K562 (cell line): ENCODE measurements at regions not wholly inside any gene's neighbourhood (a gene's known extent, or its start where the extent isn't known, plus 50 kb on each side); places are given as distances from the start of the nearest gene placed in this dataset.

Experiments
- ATAC-seq: fragments of 200-7000 bp; cut with Tn5 transposase; 3 replicates; pipeline ENCODE4 v1.9.1; 2020; ENCODE audit warnings: moderate library complexity
- BruUV-seq: library from RNA; stranded (reverse); fragments of 400-500 nt; replicated peaks from 2 replicates; lab custom pipeline; 2021; lab: Mats Ljungman, UMichigan
- CTCF ChIA-PET: fragments of 300-600 bp; formaldehyde crosslinking; extraction: SDS; loops from one replicate; lab custom pipeline; 2021; ENCODE audit warnings: low intra/inter-chr PET ratio; lab: Yijun Ruan, JAX
- POLR2A ChIA-PET: fragments of 300-600, 350-650 bp; sonication (Branson Sonifier 250); formaldehyde crosslinking; extraction: SDS; loops from one replicate; lab custom pipeline; 2021; ENCODE audit warnings: antibody characterized with exemption, inconsistent platforms; lab: Yijun Ruan, JAX
- DNase-seq, 4 experiments: peaks; one replicate each; pipeline versions ENCODE4 v3.0.0 to v3.0.0-alpha.2; 2011 to 2018; ENCODE audit warnings: low spot score in 3 of 4, mixed read lengths in 3 of 4; ENCODE audit errors: extremely low read depth in 1 of 4
- FAIRE-seq: peaks from 2 replicates; lab custom pipeline; 2011; peaks lifted over from hg19 to GRCh38; lab: Jason Lieb, UNC
- H2AFZ ChIP-seq: 2 replicates; pipeline ENCODE4 v1.6.0; 2011; ENCODE audit warnings: low read depth, low read length, control low read depth, inconsistent platforms
- H3K27ac ChIP-seq: fragments of 200-600 bp; 3 replicates; pipeline ENCODE4 v1.8.0; 2011; ENCODE audit warnings: low read depth, mild to moderate bottlenecking, control low read depth, inconsistent platforms, low read length, moderate library complexity, mixed read lengths; ENCODE audit errors: extremely low read depth
- H3K27me3 ChIP-seq, 2 experiments: fragments of 300-600 bp in 1 of 2; 2 replicates in 1 of 2; 3 replicates in 1 of 2; pipeline versions ENCODE4 v1.6.0 to v1.8.0; 2011; ENCODE audit warnings: inconsistent platforms in 2 of 2, low read length in 2 of 2, mild to moderate bottlenecking in 1 of 2, mixed read lengths in 1 of 2, moderate library complexity in 1 of 2; ENCODE audit not compliant: control insufficient read depth in 2 of 2, insufficient read depth in 2 of 2
- H3K36me3 ChIP-seq: fragments of 300-600 bp; 3 replicates; pipeline ENCODE4 v1.8.0; 2011; ENCODE audit warnings: mild to moderate bottlenecking, low read length, inconsistent platforms; ENCODE audit not compliant: control insufficient read depth, insufficient read depth
- H3K4me1 ChIP-seq, 2 experiments: fragments of 200-600 bp in 1 of 2; replicated peaks in 1 of 2; 2 replicates in 1 of 2; 3 replicates in 1 of 2; pipeline versions ENCODE4 v1.5.1 to v1.8.0; 2011; ENCODE audit warnings: inconsistent platforms in 2 of 2, low read length in 2 of 2, mild to moderate bottlenecking in 1 of 2, mixed read lengths in 1 of 2, moderate library complexity in 1 of 2; ENCODE audit not compliant: control insufficient read depth in 2 of 2, insufficient read depth in 2 of 2
- H3K4me2 ChIP-seq: 2 replicates; pipeline ENCODE4 v1.6.1; 2011; ENCODE audit warnings: low read length, control low read depth, inconsistent platforms, mixed read lengths; ENCODE audit not compliant: insufficient read depth
- H3K4me3 ChIP-seq: fragments of 200-600 bp; sonication (generic), shearing (Covaris generic); 2 replicates; pipeline ENCODE4 v1.5.1; 2016; ENCODE audit warnings: control low read depth, inconsistent platforms
- H3K79me2 ChIP-seq: fragments of 200-600 bp; 3 replicates; pipeline ENCODE4 v1.8.0; 2011; ENCODE audit warnings: low read length, inconsistent platforms; ENCODE audit not compliant: control insufficient read depth, insufficient read depth
- H3K9ac ChIP-seq, 2 experiments: 2 replicates each; pipeline versions ENCODE4 v1.6.0 to v1.6.1; 2011; ENCODE audit warnings: low read depth in 2 of 2, low read length in 2 of 2, control low read depth in 1 of 2, inconsistent platforms in 1 of 2, mild to moderate bottlenecking in 1 of 2, mixed read lengths in 1 of 2; ENCODE audit not compliant: insufficient read depth in 1 of 2
- H3K9me1 ChIP-seq: one replicate; pipeline ENCODE4 v1.6.0; 2011; ENCODE audit warnings: inconsistent platforms, mild to moderate bottlenecking, low read length, moderate library complexity; ENCODE audit not compliant: control insufficient read depth, insufficient read depth
- H3K9me3 ChIP-seq: replicated peaks from 2 replicates; pipeline ENCODE4 v1.5.1; 2011; ENCODE audit warnings: low read depth, low read length, inconsistent platforms; ENCODE audit not compliant: control insufficient read depth, insufficient read depth
- H4K20me1 ChIP-seq: replicated peaks from 2 replicates; pipeline ENCODE4 v1.6.1; 2011; ENCODE audit warnings: low read length, inconsistent platforms, mixed read lengths; ENCODE audit not compliant: control insufficient read depth, insufficient read depth
- CBX3 ChIP-seq, 2 experiments: IDR thresholded peaks; 1 replicate in 1 of 2; 2 replicates in 1 of 2; pipeline ENCODE4 v1.6.1; 2012; ENCODE audit warnings: inconsistent platforms in 2 of 2, low read length in 2 of 2, borderline replicate concordance in 1 of 2, control low read depth in 1 of 2
- DIDO1 ChIP-seq: fragments of 450-650 bp; IDR thresholded peaks from 2 replicates; pipeline ENCODE4 v1.6.1; 2016; ENCODE audit warnings: low read depth, missing biosample characterization, missing genetic modification characterization
- ESRRA ChIP-seq: fragments of 450-650 bp; IDR thresholded peaks from 2 replicates; pipeline ENCODE4 v1.6.1; 2014; ENCODE audit warnings: low read depth, mild to moderate bottlenecking, moderate library complexity, borderline replicate concordance
- PHTF2 ChIP-seq: fragments of 250-450 bp; sonication (Bioruptor Pico); IDR thresholded peaks from 2 replicates; pipeline ENCODE4 v1.5.0; 2021; ENCODE audit warnings: mild to moderate bottlenecking
- RBFOX2 ChIP-seq: fragments of 200-400 bp; formaldehyde crosslinking; IDR thresholded peaks from 2 replicates; pipeline ENCODE4 v1.6.1; 2017; ENCODE audit warnings: low read depth, mild to moderate bottlenecking, low read length, moderate library complexity
- RFX5 ChIP-seq: IDR thresholded peaks from 2 replicates; pipeline ENCODE4 v1.6.1; 2011; ENCODE audit warnings: low read depth, mild to moderate bottlenecking, improper control_type of control experiment, low read length
- TCFL5 ChIP-seq: fragments of 250-450 bp; sonication (Bioruptor Pico); conservative IDR thresholded peaks from 2 replicates; pipeline ENCODE4 v1.6.1; 2021; ENCODE audit warnings: mild to moderate bottlenecking, moderate library complexity, matching md5 sums
- YBX1 ChIP-seq: fragments of 450-650 bp; IDR thresholded peaks from 2 replicates; pipeline ENCODE4 v1.7.1; 2016; ENCODE audit warnings: mild to moderate bottlenecking
- ZMIZ1 ChIP-seq, 2 experiments: fragments of 150-350 bp in 1 of 2; IDR thresholded peaks; 2 replicates each; pipeline ENCODE4 v1.6.1; 2012 to 2016; ENCODE audit warnings: low read depth in 2 of 2, low read length in 2 of 2, mild to moderate bottlenecking in 1 of 2, moderate library complexity in 1 of 2
- ZNF232 ChIP-seq: sonication (generic); formaldehyde crosslinking; IDR thresholded peaks from 2 replicates; pipeline ENCODE4 v1.8.0; 2022; ENCODE audit warnings: mild to moderate bottlenecking, missing genetic modification reagents
- ZNF274 ChIP-seq: IDR thresholded peaks from 2 replicates; pipeline ENCODE4 v1.6.1; 2011; ENCODE audit warnings: low read depth, mild to moderate bottlenecking, low read length, moderate library complexity, borderline replicate concordance
- ZNF444 ChIP-seq: fragments of 250-450 bp; sonication (Bioruptor Pico); IDR thresholded peaks from 2 replicates; pipeline ENCODE4 v1.4.0; 2020; ENCODE audit warnings: mild to moderate bottlenecking, moderate library complexity
- ZNF717 ChIP-seq: fragments of 250-450 bp; sonication (Bioruptor Pico); IDR thresholded peaks from 2 replicates; pipeline ENCODE4 v1.5.0; 2021
- WGBS: fragments of 100-300 bp; shearing (Covaris generic); methylation state at CpG from one replicate; pipeline ENCODE4 v1.1.6; 2016; ENCODE audit warnings: low coverage, mixed read lengths; ENCODE audit not compliant: insufficient coverage; ENCODE audit errors: missing lambda C conversion rate; 5-methylcytosine and 5-hydroxymethylcytosine counted together
- in situ Hi-C: fragments of 300-500 bp; cut with MboI; formaldehyde crosslinking; loops from 4 replicates; pipeline ENCODE4 v1.15.0; 2018; ENCODE audit warnings: inconsistent platforms, mixed read lengths
- intact Hi-C: fragments of 100-400 bp; cut with micrococcal nuclease; formaldehyde crosslinking; loops from 2 replicates; pipeline ENCODE4 v1.14.2; 2022
- TF ChIP-seq, protein P1 (sequence below), 2 experiments: IDR thresholded peaks in 1 of 2; conservative IDR thresholded peaks in 1 of 2; 2 replicates each; pipeline ENCODE4 v1.6.1; 2016; ENCODE audit warnings: low read depth in 2 of 2, mild to moderate bottlenecking in 1 of 2, missing compliant biosample characterization in 1 of 2, missing genetic modification characterization in 1 of 2, moderate library complexity in 1 of 2
- TF ChIP-seq, protein P2 (sequence below): sonication (generic); formaldehyde crosslinking; IDR thresholded peaks from 2 replicates; pipeline ENCODE4 v1.8.0; 2022; ENCODE audit warnings: missing genetic modification reagents, mild to moderate bottlenecking, borderline replicate concordance

- in situ Hi-C loops (no loop called here), intact Hi-C loops (no loop called here)
- WGBS = 0% methylated on average over 4 of the region's 4 CpGs
- no peaks in the 10 kb centered on the region for H3K36me3 ChIP-seq
- no peak overlapping the region for H3K27ac ChIP-seq
- no peak overlapping the region for H3K4me2 ChIP-seq
- FAIRE-seq = no peak
- H3K9me1 ChIP-seq = no peaks in the 10 kb centered on the region
- BruUV-seq = no TSS peak
- H4K20me1 ChIP-seq = 0 out of 2 replicates have a peak, but pooled peaks cover 4% of the 10 kb centered on the region
- no peaks in the 10 kb centered on the region for H3K9me3 ChIP-seq
- ATAC-seq = no peak
- DNase-seq = no peak
- POLR2A ChIA-PET = interaction anchor here (0.7 kb wide), 1 partner anchor 56 kb away, joined by 3 read pairs; no protein-coding TSS in a partner anchor
- H2AFZ ChIP-seq = no peak overlapping the region
- CTCF ChIA-PET = no interaction called here
- H3K4me1 ChIP-seq = no peaks in the 10 kb centered on the region
- H3K9ac ChIP-seq = no peak overlapping the region
- no peaks in the 10 kb centered on the region for H3K79me2 ChIP-seq
- H3K4me3 ChIP-seq = no peak overlapping the region
- H3K27me3 ChIP-seq = peaks cover 2 to 17% of the 10 kb centered on the region in 2 experiments; a peak in 4 of 5 replicates
- no peak for TF ChIP-seq CBX3 (IDR thresholded peaks at IDR 0.05; ENCODE audit: borderline replicate concordance in 1 of 2, low read length in 2 of 2)
- TF ChIP-seq ESRRA = no peak
- no peak for TF ChIP-seq ZMIZ1 (IDR thresholded peaks at IDR 0.05; ENCODE audit: low read depth in 2 of 2, low read length in 2 of 2)
- no peak for TF ChIP-seq ZNF274
- no peak for TF ChIP-seq ZNF232 (CRISPR knock-in tag)
- TF ChIP-seq PHTF2 (CRISPR knock-in tag) = no peak
- TF ChIP-seq ZNF444 = no peak
- no peak for TF ChIP-seq RFX5
- no peak for TF ChIP-seq DIDO1 (tag)
- no peak for TF ChIP-seq YBX1
- TF ChIP-seq ZNF717 (CRISPR knock-in tag) = no peak
- TF ChIP-seq, protein P1, sequence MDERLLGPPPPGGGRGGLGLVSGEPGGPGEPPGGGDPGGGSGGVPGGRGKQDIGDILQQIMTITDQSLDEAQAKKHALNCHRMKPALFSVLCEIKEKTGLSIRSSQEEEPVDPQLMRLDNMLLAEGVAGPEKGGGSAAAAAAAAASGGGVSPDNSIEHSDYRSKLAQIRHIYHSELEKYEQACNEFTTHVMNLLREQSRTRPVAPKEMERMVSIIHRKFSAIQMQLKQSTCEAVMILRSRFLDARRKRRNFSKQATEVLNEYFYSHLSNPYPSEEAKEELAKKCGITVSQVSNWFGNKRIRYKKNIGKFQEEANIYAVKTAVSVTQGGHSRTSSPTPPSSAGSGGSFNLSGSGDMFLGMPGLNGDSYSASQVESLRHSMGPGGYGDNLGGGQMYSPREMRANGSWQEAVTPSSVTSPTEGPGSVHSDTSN (CRISPR knock-in tag; IDR thresholded peaks at IDR 0.05; ENCODE audit: low read depth) = no peak
- TF ChIP-seq, protein P1 (tag; conservative IDR thresholded peaks at IDR 0.05; ENCODE audit: low read depth) = no peak
- no peak for TF ChIP-seq RBFOX2
- TF ChIP-seq, protein P2, sequence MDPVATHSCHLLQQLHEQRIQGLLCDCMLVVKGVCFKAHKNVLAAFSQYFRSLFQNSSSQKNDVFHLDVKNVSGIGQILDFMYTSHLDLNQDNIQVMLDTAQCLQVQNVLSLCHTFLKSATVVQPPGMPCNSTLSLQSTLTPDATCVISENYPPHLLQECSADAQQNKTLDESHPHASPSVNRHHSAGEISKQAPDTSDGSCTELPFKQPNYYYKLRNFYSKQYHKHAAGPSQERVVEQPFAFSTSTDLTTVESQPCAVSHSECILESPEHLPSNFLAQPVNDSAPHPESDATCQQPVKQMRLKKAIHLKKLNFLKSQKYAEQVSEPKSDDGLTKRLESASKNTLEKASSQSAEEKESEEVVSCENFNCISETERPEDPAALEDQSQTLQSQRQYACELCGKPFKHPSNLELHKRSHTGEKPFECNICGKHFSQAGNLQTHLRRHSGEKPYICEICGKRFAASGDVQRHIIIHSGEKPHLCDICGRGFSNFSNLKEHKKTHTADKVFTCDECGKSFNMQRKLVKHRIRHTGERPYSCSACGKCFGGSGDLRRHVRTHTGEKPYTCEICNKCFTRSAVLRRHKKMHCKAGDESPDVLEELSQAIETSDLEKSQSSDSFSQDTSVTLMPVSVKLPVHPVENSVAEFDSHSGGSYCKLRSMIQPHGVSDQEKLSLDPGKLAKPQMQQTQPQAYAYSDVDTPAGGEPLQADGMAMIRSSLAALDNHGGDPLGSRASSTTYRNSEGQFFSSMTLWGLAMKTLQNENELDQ (CRISPR knock-in tag) = no peak
- no peak for TF ChIP-seq TCFL5 (CRISPR knock-in tag)
These were observed 57.1 kb upstream of the PKDCC start for GRCh38 chr2:41990688-41991087.
